K562 (cell line): ENCODE measurements at regions not wholly inside any gene's neighbourhood (a gene's known extent, or its start where the extent isn't known, plus 50 kb on each side); places are given as distances from the start of the nearest gene placed in this dataset.

ENCODE experiments used
- ATAC-seq: fragments of 200-7000 bp; cut with Tn5 transposase; 3 replicates; pipeline ENCODE4 v1.9.1; 2020; ENCODE audit warnings: moderate library complexity
- BruUV-seq: library from RNA; stranded (reverse); fragments of 400-500 nt; replicated peaks from 2 replicates; lab custom pipeline; 2021; lab: Mats Ljungman, UMichigan
- CTCF ChIA-PET: fragments of 300-600 bp; formaldehyde crosslinking; extraction: SDS; loops from one replicate; lab custom pipeline; 2021; ENCODE audit warnings: low intra/inter-chr PET ratio; lab: Yijun Ruan, JAX
- POLR2A ChIA-PET: fragments of 300-600, 350-650 bp; sonication (Branson Sonifier 250); formaldehyde crosslinking; extraction: SDS; loops from one replicate; lab custom pipeline; 2021; ENCODE audit warnings: antibody characterized with exemption, inconsistent platforms; lab: Yijun Ruan, JAX
- DNase-seq, 4 experiments: peaks; one replicate each; pipeline versions ENCODE4 v3.0.0 to v3.0.0-alpha.2; 2011 to 2018; ENCODE audit warnings: low spot score in 3 of 4, mixed read lengths in 3 of 4; ENCODE audit errors: extremely low read depth in 1 of 4
- FAIRE-seq: peaks from 2 replicates; lab custom pipeline; 2011; peaks lifted over from hg19 to GRCh38; lab: Jason Lieb, UNC
- H2AFZ ChIP-seq: 2 replicates; pipeline ENCODE4 v1.6.0; 2011; ENCODE audit warnings: low read depth, low read length, control low read depth, inconsistent platforms
- H3K27ac ChIP-seq: fragments of 200-600 bp; 3 replicates; pipeline ENCODE4 v1.8.0; 2011; ENCODE audit warnings: low read depth, mild to moderate bottlenecking, control low read depth, inconsistent platforms, low read length, moderate library complexity, mixed read lengths; ENCODE audit errors: extremely low read depth
- H3K27me3 ChIP-seq, 2 experiments: fragments of 300-600 bp in 1 of 2; 2 replicates in 1 of 2; 3 replicates in 1 of 2; pipeline versions ENCODE4 v1.6.0 to v1.8.0; 2011; ENCODE audit warnings: inconsistent platforms in 2 of 2, low read length in 2 of 2, mild to moderate bottlenecking in 1 of 2, mixed read lengths in 1 of 2, moderate library complexity in 1 of 2; ENCODE audit not compliant: control insufficient read depth in 2 of 2, insufficient read depth in 2 of 2
- H3K36me3 ChIP-seq: fragments of 300-600 bp; 3 replicates; pipeline ENCODE4 v1.8.0; 2011; ENCODE audit warnings: mild to moderate bottlenecking, low read length, inconsistent platforms; ENCODE audit not compliant: control insufficient read depth, insufficient read depth
- H3K4me1 ChIP-seq, 2 experiments: fragments of 200-600 bp in 1 of 2; replicated peaks in 1 of 2; 2 replicates in 1 of 2; 3 replicates in 1 of 2; pipeline versions ENCODE4 v1.5.1 to v1.8.0; 2011; ENCODE audit warnings: inconsistent platforms in 2 of 2, low read length in 2 of 2, mild to moderate bottlenecking in 1 of 2, mixed read lengths in 1 of 2, moderate library complexity in 1 of 2; ENCODE audit not compliant: control insufficient read depth in 2 of 2, insufficient read depth in 2 of 2
- H3K4me2 ChIP-seq: 2 replicates; pipeline ENCODE4 v1.6.1; 2011; ENCODE audit warnings: low read length, control low read depth, inconsistent platforms, mixed read lengths; ENCODE audit not compliant: insufficient read depth
- H3K4me3 ChIP-seq: fragments of 200-600 bp; sonication (generic), shearing (Covaris generic); 2 replicates; pipeline ENCODE4 v1.5.1; 2016; ENCODE audit warnings: control low read depth, inconsistent platforms
- H3K79me2 ChIP-seq: fragments of 200-600 bp; 3 replicates; pipeline ENCODE4 v1.8.0; 2011; ENCODE audit warnings: low read length, inconsistent platforms; ENCODE audit not compliant: control insufficient read depth, insufficient read depth
- H3K9ac ChIP-seq, 2 experiments: 2 replicates each; pipeline versions ENCODE4 v1.6.0 to v1.6.1; 2011; ENCODE audit warnings: low read depth in 2 of 2, low read length in 2 of 2, control low read depth in 1 of 2, inconsistent platforms in 1 of 2, mild to moderate bottlenecking in 1 of 2, mixed read lengths in 1 of 2; ENCODE audit not compliant: insufficient read depth in 1 of 2
- H3K9me1 ChIP-seq: one replicate; pipeline ENCODE4 v1.6.0; 2011; ENCODE audit warnings: inconsistent platforms, mild to moderate bottlenecking, low read length, moderate library complexity; ENCODE audit not compliant: control insufficient read depth, insufficient read depth
- H3K9me3 ChIP-seq: replicated peaks from 2 replicates; pipeline ENCODE4 v1.5.1; 2011; ENCODE audit warnings: low read depth, low read length, inconsistent platforms; ENCODE audit not compliant: control insufficient read depth, insufficient read depth
- H4K20me1 ChIP-seq: replicated peaks from 2 replicates; pipeline ENCODE4 v1.6.1; 2011; ENCODE audit warnings: low read length, inconsistent platforms, mixed read lengths; ENCODE audit not compliant: control insufficient read depth, insufficient read depth
- FOSL1 ChIP-seq: fragments of 200-800 bp; sonication (Bioruptor generic); conservative IDR thresholded peaks from 2 replicates; pipeline ENCODE4 v1.6.1; 2016; ENCODE audit warnings: missing genetic modification characterization, missing compliant biosample characterization
- FOXA3 ChIP-seq, 2 experiments: fragments of 450-650 bp in 1 of 2; sonication (generic) in 1 of 2; formaldehyde crosslinking; IDR thresholded peaks in 1 of 2; conservative IDR thresholded peaks in 1 of 2; 2 replicates each; pipeline versions ENCODE4 v1.4.0 to v1.8.0; 2020 to 2022; ENCODE audit warnings: mild to moderate bottlenecking in 2 of 2, missing genetic modification reagents in 1 of 2
- MEIS2 ChIP-seq: fragments of 450-650 bp; IDR thresholded peaks from 2 replicates; pipeline ENCODE4 v1.6.1; 2014; ENCODE audit warnings: mild to moderate bottlenecking; ENCODE audit not compliant: partially characterized antibody
- MTA2 ChIP-seq: fragments of 450-650 bp; IDR thresholded peaks from 2 replicates; pipeline ENCODE4 v1.6.1; 2016; ENCODE audit warnings: low read depth
- NR2C2 ChIP-seq, 2 experiments: fragments of 200-800 bp in 1 of 2; sonication (Bioruptor generic) in 1 of 2; sonication (generic) in 1 of 2; formaldehyde crosslinking in 1 of 2; IDR thresholded peaks; 2 replicates each; pipeline versions ENCODE4 v1.6.1 to v1.8.0; 2016 to 2022; ENCODE audit warnings: mild to moderate bottlenecking in 1 of 2, missing compliant biosample characterization in 1 of 2, missing genetic modification characterization in 1 of 2, missing genetic modification reagents in 1 of 2
- SMARCE1 ChIP-seq: fragments of 450-650 bp; IDR thresholded peaks from 2 replicates; pipeline ENCODE4 v1.7.1; 2016; ENCODE audit warnings: mild to moderate bottlenecking
- SREBF1 ChIP-seq: fragments of 150-350 bp; IDR thresholded peaks from 2 replicates; pipeline ENCODE4 v1.6.1; 2014; ENCODE audit warnings: antibody characterized with exemption, low read depth, low read length, borderline replicate concordance
- WGBS: fragments of 100-300 bp; shearing (Covaris generic); methylation state at CpG from one replicate; pipeline ENCODE4 v1.1.6; 2016; ENCODE audit warnings: low coverage, mixed read lengths; ENCODE audit not compliant: insufficient coverage; ENCODE audit errors: missing lambda C conversion rate; 5-methylcytosine and 5-hydroxymethylcytosine counted together
- in situ Hi-C: fragments of 300-500 bp; cut with MboI; formaldehyde crosslinking; loops from 4 replicates; pipeline ENCODE4 v1.15.0; 2018; ENCODE audit warnings: inconsistent platforms, mixed read lengths
- intact Hi-C: fragments of 100-400 bp; cut with micrococcal nuclease; formaldehyde crosslinking; loops from 2 replicates; pipeline ENCODE4 v1.14.2; 2022
- TF ChIP-seq, protein P1 (sequence below): fragments of 450-650 bp; formaldehyde crosslinking; IDR thresholded peaks from 2 replicates; pipeline ENCODE4 v1.4.0; 2020; ENCODE audit warnings: mild to moderate bottlenecking, mixed read lengths

DNA sequence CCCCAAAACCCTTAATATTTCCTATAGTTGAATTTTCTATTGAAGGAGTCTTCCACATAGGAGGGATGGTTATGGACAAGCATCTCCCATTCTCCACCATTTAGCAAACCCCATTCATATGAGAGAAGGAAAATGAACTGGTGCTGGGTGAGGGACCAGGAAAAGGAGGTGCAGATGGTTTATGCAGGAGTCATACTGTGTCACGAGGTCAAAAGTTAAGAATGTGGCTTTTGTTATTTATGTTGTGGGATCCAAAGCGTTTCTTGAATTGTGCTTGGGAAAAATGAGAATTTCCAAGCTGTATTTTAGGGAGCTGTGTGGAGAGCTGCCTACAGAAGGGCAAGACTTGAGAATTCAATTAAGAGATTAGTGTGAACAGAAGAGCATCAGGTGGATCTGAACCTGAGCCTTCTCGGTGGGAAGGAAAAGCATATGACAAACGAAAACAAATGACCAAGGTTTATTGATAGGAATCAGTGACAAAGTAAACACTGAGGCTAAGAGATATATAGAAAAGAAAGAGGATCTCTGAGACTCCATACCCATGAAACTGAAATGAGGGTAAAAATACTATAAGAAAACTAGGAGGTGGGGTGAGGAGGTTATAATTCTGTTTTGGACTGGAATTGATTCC is 473.3 kb upstream of the NR2F2 start:
- no peaks in the 10 kb centered on the region for H3K36me3 ChIP-seq
- TF ChIP-seq SREBF1 (no peak), FOSL1 (tag) (peak; percentile 48), NR2C2 (CRISPR knock-in tag; IDR thresholded peaks at IDR 0.05) (no peak), NR2C2 (tag; IDR thresholded peaks at IDR 0.05) (0 out of 2 replicates have a peak, but pooled peaks have one; percentile 12), MEIS2 (peak; percentile 33), MTA2 (no peak), FOXA3 (CRISPR knock-in tag; conservative IDR thresholded peaks at IDR 0.05 in 1 of 2, IDR thresholded peaks at IDR 0.05 in 1 of 2) (peak in 1 of 2 experiments; percentile 83; a peak in 2 of 4 replicates), SMARCE1 (peak; percentile 30; the same call in 1 of the 2 replicates)
- TF ChIP-seq, protein P1, sequence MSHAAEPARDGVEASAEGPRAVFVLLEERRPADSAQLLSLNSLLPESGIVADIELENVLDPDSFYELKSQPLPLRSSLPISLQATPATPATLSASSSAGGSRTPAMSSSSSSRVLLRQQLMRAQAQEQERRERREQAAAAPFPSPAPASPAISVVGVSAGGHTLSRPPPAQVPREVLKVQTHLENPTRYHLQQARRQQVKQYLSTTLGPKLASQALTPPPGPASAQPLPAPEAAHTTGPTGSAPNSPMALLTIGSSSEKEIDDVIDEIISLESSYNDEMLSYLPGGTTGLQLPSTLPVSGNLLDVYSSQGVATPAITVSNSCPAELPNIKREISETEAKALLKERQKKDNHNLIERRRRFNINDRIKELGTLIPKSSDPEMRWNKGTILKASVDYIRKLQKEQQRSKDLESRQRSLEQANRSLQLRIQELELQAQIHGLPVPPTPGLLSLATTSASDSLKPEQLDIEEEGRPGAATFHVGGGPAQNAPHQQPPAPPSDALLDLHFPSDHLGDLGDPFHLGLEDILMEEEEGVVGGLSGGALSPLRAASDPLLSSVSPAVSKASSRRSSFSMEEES (CRISPR knock-in tag): peak; percentile 63
- TF ChIP-seq, all 486 proteins: peak for 6
- intact Hi-C loops: loop anchor here (10.0 kb wide), 1 partner anchor 832 kb away; no protein-coding TSS in a partner anchor
- ChIA-PET POLR2A (no interaction called here), CTCF (no interaction called here)
- Histone ChIP-seq H3K9me3 (no peaks in the 10 kb centered on the region), H3K27ac (no peak overlapping the region), H3K4me1 (peaks cover 0 to 4% of the 10 kb centered on the region in 2 experiments; a peak in 2 of 5 replicates), H3K4me2 (no peak overlapping the region), H4K20me1 (no peaks in the 10 kb centered on the region), H2AFZ (no peak overlapping the region), H3K27me3 (no peaks in the 10 kb centered on the region), H3K9ac (no peak overlapping the region), H3K4me3 (no peak overlapping the region), H3K79me2 (no peaks in the 10 kb centered on the region), H3K9me1 (no peaks in the 10 kb centered on the region)
- no peak for FAIRE-seq
- 0% methylated on average over 4 of the region's 4 CpGs for WGBS
- in situ Hi-C loops: no loop called here
- BruUV-seq: no TSS peak
- no peak for DNase-seq
- ATAC-seq: no peak
